ENCODE measurements at regions not wholly inside any gene's neighbourhood (a gene's known extent, or its start where the extent isn't known, plus 50 kb on each side); places are given as distances from the start of the nearest gene placed in this dataset.

GRCh38 chrX:45329217-45329616 is 128.5 kb upstream of the DIPK2B start (continued):
- TF ChIP-seq SPEN (CRISPR knock-in tag; IDR thresholded peaks at IDR 0.05; ENCODE audit: low read depth), result no peak

GRCh38 chrX:45324941-45325340 is 124.3 kb upstream of the DIPK2B start:
- FAIRE-seq, result no peak
- no TSS peak for BruUV-seq (replicated peaks)
- 7% methylated on average over 3 of the region's 3 CpGs for WGBS (ENCODE audit: low lambda C conversion rate)
- DNase-seq (ENCODE audit: low spot score), result no peak
- intact Hi-C loops (cut with micrococcal nuclease; ENCODE audit: unreplicated experiment) (loop anchor here (5.0 kb wide), 1 partner anchor 1082 kb away; no protein-coding TSS in a partner anchor), in situ Hi-C loops (cut with HindIII; ENCODE audit: extremely low pct_ligation_motif_present, low pct_unique_long_range_greater_than_20kb) (loop anchor here (25.0 kb wide), 1 partner anchor 412 kb away; no protein-coding TSS in a partner anchor)
- H3K4me1 ChIP-seq (ENCODE audit: insufficient read depth, low read length), result no peaks in the 10 kb centered on the region
- no peak overlapping the region for H3K9ac ChIP-seq (ENCODE audit: insufficient read depth, low read depth, low read length)
- no peak overlapping the region for H3K4me3 ChIP-seq (replicated peaks in 1 of 3; ENCODE audit: insufficient read depth in 1 of 3, low read depth in 2 of 3, low read length in 3 of 3)
- H2AFZ ChIP-seq (ENCODE audit: low read length), result no peak overlapping the region
- ATAC-seq, result no peak
- H3K27ac ChIP-seq (ENCODE audit: extremely low read length, insufficient read depth, low read length), result no peak overlapping the region
- no peaks in the 10 kb centered on the region for H4K20me1 ChIP-seq (ENCODE audit: insufficient read depth, low read length)
- ChIA-PET CTCF (ENCODE audit: low intra/inter-chr PET ratio, low total read pairs) (no interaction called here), POLR2A (no interaction called here)
- TF ChIP-seq ZFP62 (CRISPR knock-in tag; IDR thresholded peaks at IDR 0.05) (no peak), ZNF501 (CRISPR knock-in tag; IDR thresholded peaks at IDR 0.05) (no peak), ZNF780A (CRISPR knock-in tag; IDR thresholded peaks at IDR 0.05) (no peak), ZNF850 (CRISPR knock-in tag; conservative IDR thresholded peaks at IDR 0.05) (no peak), BCL6 (CRISPR knock-in tag; IDR thresholded peaks at IDR 0.05) (no peak), ZNF33B (CRISPR knock-in tag; IDR thresholded peaks at IDR 0.05) (no peak), SALL2 (CRISPR knock-in tag; IDR thresholded peaks at IDR 0.05) (no peak), REXO4 (CRISPR knock-in tag; IDR thresholded peaks at IDR 0.05; ENCODE audit: borderline replicate concordance) (no peak), ZSCAN22 (CRISPR knock-in tag; IDR thresholded peaks at IDR 0.05) (no peak), NKX3-1 (CRISPR knock-in tag; IDR thresholded peaks at IDR 0.05) (no peak), ZNF510 (CRISPR knock-in tag; IDR thresholded peaks at IDR 0.05; ENCODE audit: low read depth) (no peak), HHEX (CRISPR knock-in tag; IDR thresholded peaks at IDR 0.05) (no peak)
- no peaks in the 10 kb centered on the region for H3K9me3 ChIP-seq (ENCODE audit: low read length)
- H3K36me3 ChIP-seq (replicated peaks in 1 of 2; ENCODE audit: control insufficient read depth in 1 of 2, insufficient read depth in 2 of 2, low read length in 2 of 2), result no peaks in the 10 kb centered on the region
- H3K79me2 ChIP-seq (ENCODE audit: insufficient read depth, low read length), result no peaks in the 10 kb centered on the region
- H3K27me3 ChIP-seq (ENCODE audit: control insufficient read depth in 1 of 2, insufficient read depth in 2 of 2, low read length in 2 of 2), result no peaks in the 10 kb centered on the region
- H3K4me2 ChIP-seq (ENCODE audit: low read depth, low read length), result no peak overlapping the region
